HUES64 (cell line): ENCODE measurements at regions not wholly inside any gene's neighbourhood (a gene's known extent, or its start where the extent isn't known, plus 50 kb on each side); places are given as distances from the start of the nearest gene placed in this dataset.
"Not testable (repeated sequence)": the region's sequence is repeated elsewhere in the genome, so short reads cannot be mapped to it uniquely, and the experiment has no call there.

Experiments
- H3K27ac ChIP-seq: 2 replicates; pipeline ENCODE4 v1.7.0; 2013; ENCODE audit warnings: low read depth, low read length, inconsistent platforms
- H3K27me3 ChIP-seq: 2 replicates; pipeline ENCODE4 v1.6.1; 2013; ENCODE audit warnings: mild to moderate bottlenecking, low read length; ENCODE audit not compliant: insufficient read depth
- H3K36me3 ChIP-seq: 2 replicates; pipeline ENCODE4 v1.6.1; 2013; ENCODE audit warnings: mild to moderate bottlenecking, low read length; ENCODE audit not compliant: insufficient read depth
- H3K4me1 ChIP-seq: 2 replicates; pipeline ENCODE4 v1.6.1; 2013; ENCODE audit warnings: mild to moderate bottlenecking, low read length, moderate library complexity; ENCODE audit not compliant: insufficient read depth
- H3K4me3 ChIP-seq: 2 replicates; pipeline ENCODE4 v1.5.1; 2013; ENCODE audit warnings: mild to moderate bottlenecking, low read length, moderate library complexity
- H3K9ac ChIP-seq: 2 replicates; pipeline ENCODE4 v1.6.1; 2013; ENCODE audit warnings: mild to moderate bottlenecking, low read depth, low read length
- H3K9me3 ChIP-seq: 2 replicates; pipeline ENCODE4 v1.6.1; 2013; ENCODE audit warnings: low read depth, low read length; ENCODE audit not compliant: insufficient read depth
- WGBS: fragments of 150-250, 120-280 bp; methylation state at CpG from one replicate; pipeline ENCODE4 v1.1.7; 2013; ENCODE audit warnings: missing lambda C conversion rate; 5-methylcytosine and 5-hydroxymethylcytosine counted together

DNA sequence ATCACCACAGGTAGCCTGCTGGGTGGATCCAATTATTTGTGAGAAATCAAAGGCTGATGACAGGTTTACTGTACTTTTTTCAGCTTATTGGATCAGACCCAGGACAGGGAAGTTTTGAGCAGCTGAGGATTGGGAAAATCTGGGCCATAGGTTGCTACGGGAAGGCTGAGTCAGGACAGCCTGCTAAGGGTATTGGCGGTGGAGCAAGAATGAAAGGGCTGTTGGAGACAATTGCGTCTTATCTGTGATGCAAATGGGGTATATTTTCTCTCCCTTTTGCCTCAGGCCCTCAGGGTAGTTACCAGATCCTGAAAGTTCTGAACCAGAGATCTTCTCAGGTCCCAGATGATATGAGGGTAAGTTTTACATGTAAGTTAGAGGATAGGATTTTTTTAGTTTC lies 317.7 kb downstream of the EDEM1 start:
- 66% methylated on average over 3 of the region's 3 CpGs for WGBS
- no peak overlapping the region for H3K9ac ChIP-seq
- no peak overlapping the region for H3K27ac ChIP-seq
- no peaks in the 10 kb centered on the region for H3K4me1 ChIP-seq
- peaks cover 5% of the 10 kb centered on the region for H3K9me3 ChIP-seq
- H3K36me3 ChIP-seq: no peaks in the 10 kb centered on the region
- H3K4me3 ChIP-seq: no peak overlapping the region
- no peaks in the 10 kb centered on the region for H3K27me3 ChIP-seq

GRCh38 chr3:5505997-5506396 lies 318.5 kb downstream of the EDEM1 start:
- Histone ChIP-seq H3K4me1 (no peaks in the 10 kb centered on the region), H3K27ac (no peak overlapping the region), H3K9ac (no peak overlapping the region), H3K36me3 (no peaks in the 10 kb centered on the region), H3K9me3 (peaks cover 5% of the 10 kb centered on the region), H3K4me3 (no peak overlapping the region), H3K27me3 (no peaks in the 10 kb centered on the region)
- 98% methylated on average over 2 of the region's 2 CpGs for WGBS

DNA sequence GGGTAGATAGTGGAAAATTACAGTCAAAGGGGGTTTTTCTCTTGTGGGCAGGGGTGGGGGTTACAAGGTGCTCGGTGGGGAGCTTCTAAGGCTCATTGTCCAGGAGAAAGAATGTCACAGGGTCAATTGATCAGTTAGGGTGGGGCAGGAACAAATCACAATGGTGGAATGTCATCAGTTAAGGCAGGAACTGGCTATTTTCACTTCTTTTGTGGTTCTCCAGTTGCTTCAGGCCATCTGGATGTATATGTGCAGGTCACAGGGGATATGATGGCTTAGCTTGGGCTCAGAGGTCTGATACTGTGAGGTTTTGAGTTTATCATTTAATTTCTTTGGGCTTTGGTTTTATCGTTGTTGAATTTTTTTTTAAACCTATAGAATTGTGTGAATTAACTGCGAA lies 321.4 kb downstream of the EDEM1 start:
- not testable (repeated sequence) for H3K27me3 ChIP-seq, H3K9me3 ChIP-seq, H3K9ac ChIP-seq, H3K4me1 ChIP-seq, H3K4me3 ChIP-seq, H3K36me3 ChIP-seq, H3K27ac ChIP-seq
- whole genome bisulfite sequencing: 94% methylated on average over 3 of the region's 3 CpGs

DNA sequence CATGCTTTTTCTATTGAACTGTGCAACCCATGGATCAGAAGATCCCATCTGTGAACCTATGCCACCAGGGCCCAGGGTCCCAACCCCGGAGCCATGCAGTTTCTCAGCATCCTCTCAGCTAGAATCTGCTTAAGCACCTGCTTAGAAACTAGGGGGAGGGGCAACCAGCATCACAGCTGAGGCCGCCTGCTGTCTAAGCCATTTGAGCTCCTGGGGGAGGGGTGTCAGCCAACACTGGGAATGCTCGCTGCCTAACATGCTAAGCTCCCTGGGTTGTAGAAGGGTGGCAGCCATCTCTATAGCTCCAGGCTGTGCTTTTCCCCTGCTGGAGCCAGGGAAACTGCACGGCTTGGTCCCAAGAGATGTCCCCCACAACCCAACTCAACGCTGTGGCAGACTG lies 322.8 kb downstream of the EDEM1 start:
- Histone ChIP-seq H3K9me3 (peaks cover 5% of the 10 kb centered on the region), H3K27me3 (no peaks in the 10 kb centered on the region), H3K4me3 (no peak overlapping the region), H3K4me1 (no peaks in the 10 kb centered on the region), H3K9ac (no peak overlapping the region), H3K27ac (no peak overlapping the region), H3K36me3 (no peaks in the 10 kb centered on the region)
- WGBS: 82% methylated on average over 5 of the region's 5 CpGs

DNA sequence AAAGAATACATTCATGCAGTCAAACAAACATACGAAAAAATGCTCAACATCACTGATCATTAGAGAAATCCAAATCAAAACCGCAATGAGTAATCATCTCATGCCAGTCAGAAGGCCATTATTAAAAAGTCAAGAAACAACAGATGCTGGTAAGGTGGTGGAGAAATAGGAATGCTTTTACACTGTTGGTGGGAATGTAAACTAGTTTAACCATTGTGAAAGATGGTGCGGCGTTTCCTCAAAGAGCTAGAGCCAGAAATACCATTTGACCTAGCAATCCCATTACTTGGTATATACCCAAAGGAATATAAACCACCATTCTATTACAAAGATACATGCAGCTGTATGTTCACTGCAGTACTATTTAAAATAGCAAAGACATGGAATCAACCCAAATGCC lies 330.4 kb downstream of the EDEM1 start:
- no peaks in the 10 kb centered on the region for H3K36me3 ChIP-seq
- H3K4me1 ChIP-seq: 0 out of 2 replicates have a peak, but pooled peaks cover 3% of the 10 kb centered on the region

GRCh38 chr3:5520237-5520636 lies 332.7 kb downstream of the EDEM1 start:
- 87% methylated on average over 5 of the region's 5 CpGs for WGBS
- H3K27me3 ChIP-seq: no peaks in the 10 kb centered on the region
- no peaks in the 10 kb centered on the region for H3K36me3 ChIP-seq
- H3K4me1 ChIP-seq: 0 out of 2 replicates have a peak, but pooled peaks cover 3% of the 10 kb centered on the region
- no peak overlapping the region for H3K4me3 ChIP-seq
- 0 out of 2 replicates have a peak, but pooled peaks cover 2% of the 10 kb centered on the region for H3K9me3 ChIP-seq
- no peak overlapping the region for H3K9ac ChIP-seq
- no peak overlapping the region for H3K27ac ChIP-seq

More for the DNA sequence above, 330.4 kb downstream of the EDEM1 start:
- Histone ChIP-seq H3K4me3 (no peak overlapping the region), H3K27ac (no peak overlapping the region), H3K9ac (no peak overlapping the region), H3K9me3 (0 out of 2 replicates have a peak, but pooled peaks cover 2% of the 10 kb centered on the region), H3K27me3 (no peaks in the 10 kb centered on the region)
- WGBS: 98% methylated on average over 4 of the region's 4 CpGs

DNA sequence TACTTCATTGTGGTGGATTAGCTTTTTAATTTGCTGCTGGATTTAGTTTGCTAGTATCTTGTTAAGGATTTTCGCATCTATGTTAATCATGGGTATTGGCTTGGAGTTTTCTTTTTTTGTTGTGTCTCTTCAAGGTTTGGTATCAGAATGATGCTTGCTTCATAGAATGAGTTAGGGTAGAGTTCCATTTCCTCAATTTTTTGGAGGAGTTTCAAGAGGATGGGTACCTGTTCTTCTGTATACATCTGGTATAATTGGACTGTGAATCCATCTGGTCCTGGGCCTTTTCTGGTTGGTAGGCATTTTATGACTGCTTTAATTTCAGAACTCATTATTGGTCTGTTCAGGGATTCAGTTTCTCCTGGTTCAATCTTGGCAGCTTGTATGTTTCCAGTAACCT lies 335.6 kb downstream of the EDEM1 start:
- Histone ChIP-seq H3K36me3 (no peaks in the 10 kb centered on the region), H3K9me3 (no peaks in the 10 kb centered on the region), H3K4me1 (0 out of 2 replicates have a peak, but pooled peaks cover 3% of the 10 kb centered on the region), H3K9ac (no peak overlapping the region), H3K27ac (no peak overlapping the region), H3K27me3 (no peaks in the 10 kb centered on the region), H3K4me3 (no peak overlapping the region)
- 94% methylated on average over 1 of the region's 1 CpG for WGBS

- H3K27ac ChIP-seq: no peak overlapping the region
- no peaks in the 10 kb centered on the region for H3K9me3 ChIP-seq
- H3K4me3 ChIP-seq: no peak overlapping the region
- 95% methylated on average over 6 of the region's 6 CpGs for WGBS
- no peak overlapping the region for H3K9ac ChIP-seq
- H3K36me3 ChIP-seq: no peaks in the 10 kb centered on the region
- no peaks in the 10 kb centered on the region for H3K27me3 ChIP-seq
- H3K4me1 ChIP-seq: no peaks in the 10 kb centered on the region
Observed at GRCh38 chr3:5531039-5531438, 343.5 kb downstream of the EDEM1 start.

GRCh38 chr3:5531741-5532290 lies 344.3 kb downstream of the EDEM1 start:
- Histone ChIP-seq H3K36me3 (no peaks in the 10 kb centered on the region), H3K27me3 (no peaks in the 10 kb centered on the region), H3K4me3 (no peak overlapping the region), H3K27ac (no peak overlapping the region), H3K4me1 (no peaks in the 10 kb centered on the region), H3K9me3 (no peaks in the 10 kb centered on the region), H3K9ac (no peak overlapping the region)
- 94% methylated on average over 3 of the region's 3 CpGs for WGBS

DNA sequence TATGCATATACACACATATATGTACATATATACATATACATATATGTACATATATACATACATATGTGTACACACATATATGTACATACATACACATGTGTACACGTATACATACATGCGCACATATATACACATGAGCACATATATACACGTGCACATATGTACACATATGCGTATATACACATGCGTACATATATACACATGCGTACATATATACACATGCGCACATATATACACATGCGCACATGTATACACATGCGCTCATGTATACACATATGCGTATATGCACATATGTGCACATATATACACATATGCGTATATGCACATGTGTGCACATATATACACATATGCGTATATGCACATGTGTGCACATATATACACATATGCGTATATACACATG lies 353.0 kb downstream of the EDEM1 start:
- H3K27ac ChIP-seq: no peak overlapping the region
- WGBS: 96% methylated on average over 11 of the region's 13 CpGs
- no peaks in the 10 kb centered on the region for H3K36me3 ChIP-seq
- peaks cover 35% of the 10 kb centered on the region for H3K9me3 ChIP-seq
- no peak overlapping the region for H3K9ac ChIP-seq
- H3K27me3 ChIP-seq: no peaks in the 10 kb centered on the region
- no peak overlapping the region for H3K4me3 ChIP-seq
- H3K4me1 ChIP-seq: no peaks in the 10 kb centered on the region

GRCh38 chr3:5542472-5542871 lies 355.0 kb downstream of the EDEM1 start:
- H3K4me1 ChIP-seq: no peaks in the 10 kb centered on the region
- peaks cover 42% of the 10 kb centered on the region for H3K9me3 ChIP-seq
- no peak overlapping the region for H3K9ac ChIP-seq
- 100% methylated on average over 1 of the region's 2 CpGs for WGBS
- no peaks in the 10 kb centered on the region for H3K27me3 ChIP-seq
- no peak overlapping the region for H3K27ac ChIP-seq
- H3K36me3 ChIP-seq: no peaks in the 10 kb centered on the region
- no peak overlapping the region for H3K4me3 ChIP-seq

GRCh38 chr3:5543047-5543446 lies 355.5 kb downstream of the EDEM1 start:
- Histone ChIP-seq H3K9me3 (peaks cover 42% of the 10 kb centered on the region), H3K27me3 (no peaks in the 10 kb centered on the region)
- WGBS: 100% methylated on average over 1 of the region's 1 CpG

More at GRCh38 chr3:5543047-5543446, 355.5 kb downstream of the EDEM1 start:
- Histone ChIP-seq H3K27ac (no peak overlapping the region), H3K4me3 (no peak overlapping the region), H3K4me1 (no peaks in the 10 kb centered on the region), H3K36me3 (no peaks in the 10 kb centered on the region), H3K9ac (no peak overlapping the region)
